H4 (cell line): ENCODE measurements at regions not wholly inside any gene's neighbourhood (a gene's known extent, or its start where the extent isn't known, plus 50 kb on each side); places are given as distances from the start of the nearest gene placed in this dataset.

Source experiments
- DNase-seq: peaks from one replicate; pipeline ENCODE4 v3.0.0-alpha.2; 2015; ENCODE audit warnings: low spot score

- DNase-seq: no peak
These were observed 59.4 kb upstream of the RMDN2 start for GRCh38 chr2:37865640-37866039.

- DNase-seq: no peak
These were observed 58.7 kb upstream of the RMDN2 start for GRCh38 chr2:37866171-37866934.

- DNase-seq: no peak
These were observed 57.9 kb upstream of the RMDN2 start for GRCh38 chr2:37867166-37867565.

- DNase-seq: no peak
These were observed 56.2 kb upstream of the RMDN2 start for GRCh38 chr2:37868866-37869265.

GRCh38 chr2:37869304-37869703, 55.8 kb upstream of the RMDN2 start:
- no peak for DNase-seq

- DNase-seq: no peak
These were observed 55.3 kb upstream of the RMDN2 start for GRCh38 chr2:37869771-37870170.

GRCh38 chr2:37870829-37871228, 54.3 kb upstream of the RMDN2 start:
- no peak for DNase-seq

GRCh38 chr2:37871456-37872191, 53.5 kb upstream of the RMDN2 start:
- no peak for DNase-seq

GRCh38 chr2:37872192-37872750, 52.8 kb upstream of the RMDN2 start:
- no peak for DNase-seq

GRCh38 chr2:37873229-37873628, 51.9 kb upstream of the RMDN2 start:
- no peak for DNase-seq

- no peak for DNase-seq
These were observed 51.2 kb upstream of the RMDN2 start for GRCh38 chr2:37873749-37874330.

- no peak for DNase-seq
These were observed 50.6 kb upstream of the RMDN2 start for GRCh38 chr2:37874470-37874869.
